ENCODE measurements at regions not wholly inside any gene's neighbourhood (a gene's known extent, or its start where the extent isn't known, plus 50 kb on each side); places are given as distances from the start of the nearest gene placed in this dataset.

DNA sequence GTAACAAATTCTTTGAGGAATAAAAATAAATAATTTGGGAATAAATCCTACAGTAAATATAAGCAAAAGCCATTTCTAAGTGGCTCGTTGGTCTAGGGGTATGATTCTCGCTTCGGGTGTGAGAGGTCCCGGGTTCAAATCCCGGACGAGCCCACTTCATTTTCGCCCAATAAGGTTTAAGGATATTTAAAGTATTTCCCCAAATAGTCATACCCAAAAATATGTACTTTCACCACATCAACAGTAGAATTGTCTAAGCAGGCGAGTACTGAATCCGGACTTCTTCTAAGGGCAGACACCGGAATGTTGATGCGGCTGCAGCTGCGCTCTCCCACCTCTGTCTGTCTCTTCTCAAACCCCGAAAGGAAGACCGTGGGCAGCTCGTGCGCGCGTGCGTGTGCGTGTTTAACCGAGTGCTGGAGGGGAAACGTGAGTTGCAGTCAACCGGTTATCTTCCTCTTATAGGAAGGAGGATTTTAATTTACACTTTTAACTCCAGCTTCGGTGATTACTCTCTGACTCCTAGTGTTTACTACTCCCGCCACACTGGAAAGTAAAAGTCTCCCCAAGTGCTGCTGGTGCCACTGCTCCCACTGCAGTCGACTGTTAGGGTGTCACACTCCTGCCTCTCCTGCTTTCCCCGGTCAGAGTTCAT, 155.7 kb upstream of the PRSS16 start (continued):
- TF ChIP-seq ZNF605 (CRISPR knock-in tag; IDR thresholded peaks at IDR 0.05) (0 out of 2 replicates have a peak, but pooled peaks have one; percentile 19), GATAD2A (CRISPR knock-in tag; IDR thresholded peaks at IDR 0.05) (0 out of 2 replicates have a peak, but pooled peaks have one; percentile 20), ZC3H13 (CRISPR knock-in tag; IDR thresholded peaks at IDR 0.05) (no peak), SOX5 (CRISPR knock-in tag; IDR thresholded peaks at IDR 0.05; ENCODE audit: borderline replicate concordance) (peak; percentile 28), MXD1 (CRISPR knock-in tag; IDR thresholded peaks at IDR 0.05) (no peak), ARID5B (CRISPR knock-in tag; IDR thresholded peaks at IDR 0.05) (peak; percentile 46; the same call in 1 of the 2 replicates), DDIT3 (CRISPR knock-in tag; IDR thresholded peaks at IDR 0.05) (no peak), ZNF337 (CRISPR knock-in tag; IDR thresholded peaks at IDR 0.05; ENCODE audit: borderline replicate concordance, low read depth) (no peak), RORA (CRISPR knock-in tag; IDR thresholded peaks at IDR 0.05) (no peak), CEBPG (CRISPR knock-in tag; IDR thresholded peaks at IDR 0.05) (no peak), SKI (IDR thresholded peaks at IDR 0.05; ENCODE audit: partially characterized antibody) (no peak), LCORL (IDR thresholded peaks at IDR 0.05) (peak; percentile 89), LCORL (CRISPR knock-in tag; IDR thresholded peaks at IDR 0.05) (no peak), ZNF329 (CRISPR knock-in tag; IDR thresholded peaks at IDR 0.05; ENCODE audit: low read depth) (no peak), ZNF883 (CRISPR knock-in tag; IDR thresholded peaks at IDR 0.05; ENCODE audit: not compliant biosample characterization) (no peak), ZBTB49 (CRISPR knock-in tag; IDR thresholded peaks at IDR 0.05; ENCODE audit: borderline replicate concordance) (no peak), CENPT (CRISPR knock-in tag; IDR thresholded peaks at IDR 0.05; ENCODE audit: low read depth) (no peak), MIXL1 (CRISPR knock-in tag; IDR thresholded peaks at IDR 0.05) (peak; percentile 31; the same call in 1 of the 2 replicates), ZNF746 (CRISPR knock-in tag; IDR thresholded peaks at IDR 0.05) (no peak)
- TF ChIP-seq, protein P1, sequence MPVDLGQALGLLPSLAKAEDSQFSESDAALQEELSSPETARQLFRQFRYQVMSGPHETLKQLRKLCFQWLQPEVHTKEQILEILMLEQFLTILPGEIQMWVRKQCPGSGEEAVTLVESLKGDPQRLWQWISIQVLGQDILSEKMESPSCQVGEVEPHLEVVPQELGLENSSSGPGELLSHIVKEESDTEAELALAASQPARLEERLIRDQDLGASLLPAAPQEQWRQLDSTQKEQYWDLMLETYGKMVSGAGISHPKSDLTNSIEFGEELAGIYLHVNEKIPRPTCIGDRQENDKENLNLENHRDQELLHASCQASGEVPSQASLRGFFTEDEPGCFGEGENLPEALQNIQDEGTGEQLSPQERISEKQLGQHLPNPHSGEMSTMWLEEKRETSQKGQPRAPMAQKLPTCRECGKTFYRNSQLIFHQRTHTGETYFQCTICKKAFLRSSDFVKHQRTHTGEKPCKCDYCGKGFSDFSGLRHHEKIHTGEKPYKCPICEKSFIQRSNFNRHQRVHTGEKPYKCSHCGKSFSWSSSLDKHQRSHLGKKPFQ (CRISPR knock-in tag; IDR thresholded peaks at IDR 0.05; ENCODE audit: insufficient replicate concordance) = no peak
- TF ChIP-seq, protein P2, sequence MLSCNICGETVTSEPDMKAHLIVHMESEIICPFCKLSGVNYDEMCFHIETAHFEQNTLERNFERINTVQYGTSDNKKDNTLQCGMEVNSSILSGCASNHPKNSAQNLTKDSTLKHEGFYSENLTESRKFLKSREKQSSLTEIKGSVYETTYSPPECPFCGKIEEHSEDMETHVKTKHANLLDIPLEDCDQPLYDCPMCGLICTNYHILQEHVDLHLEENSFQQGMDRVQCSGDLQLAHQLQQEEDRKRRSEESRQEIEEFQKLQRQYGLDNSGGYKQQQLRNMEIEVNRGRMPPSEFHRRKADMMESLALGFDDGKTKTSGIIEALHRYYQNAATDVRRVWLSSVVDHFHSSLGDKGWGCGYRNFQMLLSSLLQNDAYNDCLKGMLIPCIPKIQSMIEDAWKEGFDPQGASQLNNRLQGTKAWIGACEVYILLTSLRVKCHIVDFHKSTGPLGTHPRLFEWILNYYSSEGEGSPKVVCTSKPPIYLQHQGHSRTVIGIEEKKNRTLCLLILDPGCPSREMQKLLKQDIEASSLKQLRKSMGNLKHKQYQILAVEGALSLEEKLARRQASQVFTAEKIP (CRISPR knock-in tag; IDR thresholded peaks at IDR 0.05; ENCODE audit: borderline replicate concordance) = no peak

Measured in HepG2 (cell line).